ENCODE measurements at regions not wholly inside any gene's neighbourhood (a gene's known extent, or its start where the extent isn't known, plus 50 kb on each side); places are given as distances from the start of the nearest gene placed in this dataset.

GRCh38 chr2:125397535-125398251 lies 1258.3 kb upstream of the GYPC start:
- TF ChIP-seq, protein P1, sequence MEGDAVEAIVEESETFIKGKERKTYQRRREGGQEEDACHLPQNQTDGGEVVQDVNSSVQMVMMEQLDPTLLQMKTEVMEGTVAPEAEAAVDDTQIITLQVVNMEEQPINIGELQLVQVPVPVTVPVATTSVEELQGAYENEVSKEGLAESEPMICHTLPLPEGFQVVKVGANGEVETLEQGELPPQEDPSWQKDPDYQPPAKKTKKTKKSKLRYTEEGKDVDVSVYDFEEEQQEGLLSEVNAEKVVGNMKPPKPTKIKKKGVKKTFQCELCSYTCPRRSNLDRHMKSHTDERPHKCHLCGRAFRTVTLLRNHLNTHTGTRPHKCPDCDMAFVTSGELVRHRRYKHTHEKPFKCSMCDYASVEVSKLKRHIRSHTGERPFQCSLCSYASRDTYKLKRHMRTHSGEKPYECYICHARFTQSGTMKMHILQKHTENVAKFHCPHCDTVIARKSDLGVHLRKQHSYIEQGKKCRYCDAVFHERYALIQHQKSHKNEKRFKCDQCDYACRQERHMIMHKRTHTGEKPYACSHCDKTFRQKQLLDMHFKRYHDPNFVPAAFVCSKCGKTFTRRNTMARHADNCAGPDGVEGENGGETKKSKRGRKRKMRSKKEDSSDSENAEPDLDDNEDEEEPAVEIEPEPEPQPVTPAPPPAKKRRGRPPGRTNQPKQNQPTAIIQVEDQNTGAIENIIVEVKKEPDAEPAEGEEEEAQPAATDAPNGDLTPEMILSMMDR (IDR thresholded peaks at IDR 0.05), result no peak
- TF ChIP-seq POLR2A (IDR thresholded peaks at IDR 0.05), result no peak
